Lung (tissue), 11 donors: ENCODE measurements at regions not wholly inside any gene's neighbourhood (a gene's known extent, or its start where the extent isn't known, plus 50 kb on each side); places are given as distances from the start of the nearest gene placed in this dataset.

ENCODE experiments used
- ATAC-seq: fragments of 200-7000 bp; cut with Tn5 transposase; one replicate; pipeline ENCODE4 v1.9.1; 2020; ENCODE audit warnings: moderate number of reproducible peaks; ENCODE audit not compliant: insufficient read depth, low FRiP score
- DNase-seq, 3 donors: peaks; one replicate each; pipeline ENCODE4 v3.0.0-alpha.2; 2013 to 2017
- H3K27ac ChIP-seq, 2 donors: one replicate each; pipeline ENCODE4 v1.5.1; 2013; ENCODE audit warnings: mild to moderate bottlenecking in 2 of 2, moderate library complexity in 2 of 2, control low read depth in 1 of 2, inconsistent platforms in 1 of 2, low read depth in 1 of 2, low read length in 1 of 2
- H3K27me3 ChIP-seq, 3 donors: one replicate each; pipeline ENCODE4 v1.5.1; 2013; ENCODE audit warnings: low read length in 2 of 3; ENCODE audit not compliant: control insufficient read depth in 3 of 3, insufficient read depth in 3 of 3
- H3K36me3 ChIP-seq, 4 donors: one replicate each; pipeline ENCODE4 v1.5.1; 2013; ENCODE audit warnings: low read length in 4 of 4, mild to moderate bottlenecking in 1 of 4, moderate library complexity in 1 of 4; ENCODE audit not compliant: control insufficient read depth in 4 of 4, insufficient read depth in 4 of 4
- H3K4me1 ChIP-seq, 5 donors: one replicate each; pipeline ENCODE4 v1.5.1; 2013; ENCODE audit warnings: low read length in 5 of 5, mild to moderate bottlenecking in 2 of 5, moderate library complexity in 1 of 5; ENCODE audit not compliant: control insufficient read depth in 5 of 5, insufficient read depth in 5 of 5
- H3K4me3 ChIP-seq: one replicate; pipeline ENCODE4 v1.5.1; 2013; ENCODE audit warnings: mild to moderate bottlenecking, control low read depth, moderate library complexity
- H3K9ac ChIP-seq, 2 donors: one replicate each; pipeline ENCODE4 v1.5.1; 2013; ENCODE audit warnings: low read length in 2 of 2, control low read depth in 1 of 2; ENCODE audit not compliant: insufficient read depth in 1 of 2
- H3K9me3 ChIP-seq, 4 donors: one replicate each; pipeline ENCODE4 v1.5.1; 2013; ENCODE audit warnings: low read length in 3 of 4, mild to moderate bottlenecking in 1 of 4, moderate library complexity in 1 of 4; ENCODE audit not compliant: control insufficient read depth in 4 of 4, insufficient read depth in 3 of 4
- WGBS, 2 donors: extraction: QIAGEN DNeasy Blood & Tissue Kit; methylation state at CpG; one replicate each; pipeline ENCODE4 v1.1.7; 2013; 5-methylcytosine and 5-hydroxymethylcytosine counted together
- TF ChIP-seq, protein P1 (sequence below): IDR thresholded peaks from 2 replicates; pipeline ENCODE4 v1.5.1; 2012; ENCODE audit warnings: mild to moderate bottlenecking; ENCODE audit errors: control extremely low read depth, extremely low read depth
- donor health status: control.
- donor health status: control.
- donor health status: Bipolar disorder and iron deficiency.
- donor health status: healthy.
- donor health status: DM: yes; HTN: yes; CAD: no.

DNA sequence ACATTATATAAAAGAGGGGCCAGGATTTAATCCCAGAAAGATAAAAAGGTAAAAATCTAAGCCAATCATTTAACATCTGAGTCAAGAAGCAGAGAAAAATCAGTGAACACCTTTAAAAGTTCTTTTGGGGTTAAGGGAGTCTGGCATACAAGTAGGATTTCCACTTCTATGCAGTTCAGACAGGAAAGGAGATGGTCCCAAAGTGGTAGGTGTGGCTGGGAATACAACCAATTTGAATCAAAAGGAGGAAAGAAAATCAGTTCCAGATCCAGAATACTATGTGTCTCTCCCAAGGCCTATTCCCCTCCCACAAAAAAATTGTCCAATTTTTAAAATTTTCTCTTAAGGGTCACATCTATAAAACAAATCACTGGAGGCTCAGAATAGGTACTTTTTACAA, 167.4 kb downstream of the PHLDA1 start:
- Histone ChIP-seq H3K27ac (no peak overlapping the region), H3K36me3 (no peaks in the 10 kb centered on the region), H3K4me3 (no peak overlapping the region), H3K27me3 (no peaks in the 10 kb centered on the region), H3K4me1 (no peaks in the 10 kb centered on the region), H3K9me3 (no peaks in the 10 kb centered on the region), H3K9ac (no peak overlapping the region)
- ATAC-seq = no peak
- TF ChIP-seq, protein P1, sequence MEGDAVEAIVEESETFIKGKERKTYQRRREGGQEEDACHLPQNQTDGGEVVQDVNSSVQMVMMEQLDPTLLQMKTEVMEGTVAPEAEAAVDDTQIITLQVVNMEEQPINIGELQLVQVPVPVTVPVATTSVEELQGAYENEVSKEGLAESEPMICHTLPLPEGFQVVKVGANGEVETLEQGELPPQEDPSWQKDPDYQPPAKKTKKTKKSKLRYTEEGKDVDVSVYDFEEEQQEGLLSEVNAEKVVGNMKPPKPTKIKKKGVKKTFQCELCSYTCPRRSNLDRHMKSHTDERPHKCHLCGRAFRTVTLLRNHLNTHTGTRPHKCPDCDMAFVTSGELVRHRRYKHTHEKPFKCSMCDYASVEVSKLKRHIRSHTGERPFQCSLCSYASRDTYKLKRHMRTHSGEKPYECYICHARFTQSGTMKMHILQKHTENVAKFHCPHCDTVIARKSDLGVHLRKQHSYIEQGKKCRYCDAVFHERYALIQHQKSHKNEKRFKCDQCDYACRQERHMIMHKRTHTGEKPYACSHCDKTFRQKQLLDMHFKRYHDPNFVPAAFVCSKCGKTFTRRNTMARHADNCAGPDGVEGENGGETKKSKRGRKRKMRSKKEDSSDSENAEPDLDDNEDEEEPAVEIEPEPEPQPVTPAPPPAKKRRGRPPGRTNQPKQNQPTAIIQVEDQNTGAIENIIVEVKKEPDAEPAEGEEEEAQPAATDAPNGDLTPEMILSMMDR = no peak
- DNase-seq = no peak

DNA sequence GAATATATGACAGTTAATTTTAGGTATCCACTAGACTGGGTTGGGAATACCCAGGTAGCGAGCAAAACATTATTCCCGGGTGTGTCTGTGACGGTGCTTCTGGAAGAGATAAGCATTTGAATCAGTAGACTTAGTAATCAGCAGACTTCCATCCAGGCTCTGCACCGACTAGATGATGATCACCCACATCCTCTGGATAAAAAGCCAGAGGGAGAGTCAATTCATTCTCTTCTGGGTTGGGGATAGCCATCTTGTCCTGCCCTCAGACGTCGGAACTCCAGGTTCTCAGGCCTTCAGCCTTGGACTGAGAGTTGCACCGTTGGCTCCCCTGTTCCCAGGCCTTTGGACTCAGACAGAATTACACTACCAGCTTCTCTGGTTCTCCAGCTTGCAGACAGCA, 168.0 kb downstream of the PHLDA1 start:
- Histone ChIP-seq H3K4me3 (no peak overlapping the region), H3K9ac (no peak overlapping the region), H3K9me3 (no peaks in the 10 kb centered on the region), H3K36me3 (no peaks in the 10 kb centered on the region), H3K27me3 (no peaks in the 10 kb centered on the region), H3K4me1 (no peaks in the 10 kb centered on the region), H3K27ac (no peak overlapping the region)
- ATAC-seq (no peak), DNase-seq (no peak)
- TF ChIP-seq, protein P1 = no peak
- 87 to 91% methylated on average over 7 of the region's 7 CpGs for WGBS, 2 donors

DNA sequence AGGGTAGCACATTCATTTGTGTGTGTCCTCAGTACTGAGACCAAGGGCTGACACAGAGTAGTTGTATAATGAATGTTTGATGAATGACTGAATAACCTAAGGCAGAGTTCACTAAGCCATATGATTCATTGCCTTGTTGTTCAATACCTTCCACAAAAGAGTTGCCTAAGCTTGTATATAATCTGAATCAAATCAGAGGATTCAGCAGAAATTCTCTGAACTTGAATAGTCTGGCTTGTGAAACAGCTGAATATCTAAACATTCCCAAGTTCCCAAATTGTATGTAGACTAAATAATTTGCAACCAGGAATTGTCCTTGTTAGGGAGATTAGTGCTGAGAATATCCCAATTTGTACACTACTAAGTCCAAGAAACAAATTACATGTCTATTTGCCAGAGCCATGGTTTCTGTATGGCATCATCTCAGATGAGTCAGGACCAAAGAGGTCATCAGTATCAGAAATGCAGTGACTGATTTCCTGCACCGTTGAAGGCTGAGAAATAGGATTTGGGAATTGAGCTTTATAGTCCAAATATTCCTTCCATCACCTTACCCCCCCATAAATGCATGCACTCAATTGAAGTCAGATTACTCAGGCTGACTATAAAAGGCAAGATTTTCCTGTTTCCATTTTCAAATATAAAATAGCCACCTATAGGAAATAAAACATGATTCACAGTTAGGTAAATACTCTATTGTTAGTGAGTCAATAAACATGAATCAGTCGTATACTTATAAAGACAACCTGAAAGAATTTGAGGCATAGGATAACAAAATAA, 168.7 kb downstream of the PHLDA1 start:
- WGBS, 2 donors = 70 to 81% methylated on average over 2 of the region's 2 CpGs
- DNase-seq = no peak
- Histone ChIP-seq H3K36me3 (no peaks in the 10 kb centered on the region), H3K4me1 (no peaks in the 10 kb centered on the region), H3K9me3 (no peaks in the 10 kb centered on the region), H3K27me3 (no peaks in the 10 kb centered on the region), H3K9ac (no peak overlapping the region), H3K27ac (no peak overlapping the region), H3K4me3 (no peak overlapping the region)
- ATAC-seq = no peak
- TF ChIP-seq, protein P1 = no peak

DNA sequence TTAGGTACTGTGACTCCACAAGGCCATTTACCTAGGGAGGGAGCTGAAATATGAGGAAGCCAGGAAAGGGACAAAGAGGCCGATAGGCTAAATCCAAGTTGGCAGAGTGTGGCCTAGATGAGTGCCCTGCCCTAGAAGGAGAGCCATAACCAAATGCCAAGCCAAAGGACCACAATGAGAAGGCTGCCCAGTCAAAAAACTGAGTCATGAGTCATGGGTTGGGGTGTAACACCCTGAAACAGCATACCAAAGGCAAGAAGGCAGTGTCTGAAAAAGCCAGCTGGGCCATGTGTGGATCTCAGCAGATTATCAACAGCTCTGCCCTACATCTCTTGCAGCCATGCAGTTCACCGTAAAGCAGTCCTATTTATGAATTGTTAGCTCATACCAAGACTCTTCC, 171.7 kb downstream of the PHLDA1 start:
- Histone ChIP-seq H3K4me3 (no peak overlapping the region), H3K9me3 (no peaks in the 10 kb centered on the region), H3K9ac (no peak overlapping the region), H3K4me1 (peaks cover 0 to 10% (median 0%) of the 10 kb centered on the region in 5 donors), H3K27me3 (no peaks in the 10 kb centered on the region), H3K36me3 (no peaks in the 10 kb centered on the region), H3K27ac (no peak overlapping the region)
- no peak for ATAC-seq
- TF ChIP-seq, protein P1 = no peak
- WGBS, 2 donors = 45 to 47% methylated on average over 2 of the region's 2 CpGs
- DNase-seq = no peak
